ENCODE measurements at regions not wholly inside any gene's neighbourhood (a gene's known extent, or its start where the extent isn't known, plus 50 kb on each side); places are given as distances from the start of the nearest gene placed in this dataset.

DNA sequence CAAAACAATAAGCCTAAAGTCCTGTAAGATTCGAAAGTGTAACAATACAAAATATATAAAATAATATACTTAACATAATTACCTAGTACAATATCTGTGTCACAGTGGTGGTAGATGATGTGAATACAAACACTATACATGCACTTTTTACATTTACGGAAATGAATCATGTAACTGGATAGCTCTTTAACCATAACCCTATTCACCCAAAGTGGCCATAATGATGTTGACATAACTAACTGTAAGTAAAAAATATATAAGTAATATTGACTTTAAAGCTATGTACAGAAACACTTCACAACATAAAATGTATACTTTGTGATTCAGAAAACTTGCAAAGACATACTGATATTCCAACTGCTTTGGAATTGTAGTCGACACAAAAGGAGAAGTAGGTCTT is 616.9 kb upstream of the SLC8A1 start:
- no peak overlapping the region for H3K4me3 ChIP-seq (ENCODE audit: low read length)
- TF ChIP-seq CTCF (conservative IDR thresholded peaks at IDR 0.05; ENCODE audit: low read depth, low read length) = no peak

GRCh38 chr2:41078341-41078740 is 626.5 kb upstream of the SLC8A1 start:
- no peak overlapping the region for H3K4me3 ChIP-seq (ENCODE audit: low read length)
- DNase-seq (ENCODE audit: low read depth) = no peak
- no peak for TF ChIP-seq CTCF (conservative IDR thresholded peaks at IDR 0.05; ENCODE audit: low read depth, low read length)

More for the DNA sequence above, 616.9 kb upstream of the SLC8A1 start:
- no peak for DNase-seq (ENCODE audit: low read depth)

GRCh38 chr2:41079011-41079410 is 627.1 kb upstream of the SLC8A1 start:
- DNase-seq (ENCODE audit: low read depth) = no peak
- TF ChIP-seq CTCF (conservative IDR thresholded peaks at IDR 0.05; ENCODE audit: low read depth, low read length) = no peak
- no peak overlapping the region for H3K4me3 ChIP-seq (ENCODE audit: low read length)

DNA sequence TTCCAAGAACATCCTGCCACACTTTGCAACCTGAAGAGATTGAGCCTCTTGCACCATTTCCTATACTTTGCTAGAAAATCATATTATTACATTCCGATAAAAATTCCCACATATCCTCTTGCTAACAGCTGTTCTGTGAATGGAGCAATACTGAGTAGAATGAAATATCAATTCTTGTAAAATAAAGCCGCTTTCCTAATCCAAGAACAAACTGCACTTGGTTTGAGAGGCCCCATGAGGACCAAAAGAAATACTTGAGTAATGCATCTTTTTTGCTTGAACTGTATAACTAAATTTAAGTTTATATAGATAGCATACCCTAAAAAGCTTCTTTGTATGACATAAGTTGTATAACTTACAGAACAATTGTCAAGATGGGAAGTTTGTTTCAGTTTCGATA is 632.4 kb upstream of the SLC8A1 start:
- TF ChIP-seq CTCF (conservative IDR thresholded peaks at IDR 0.05; ENCODE audit: low read depth, low read length) = no peak
- no peak overlapping the region for H3K4me3 ChIP-seq (ENCODE audit: low read length)
- DNase-seq (ENCODE audit: low read depth) = no peak

- no peak for TF ChIP-seq CTCF (conservative IDR thresholded peaks at IDR 0.05; ENCODE audit: low read depth, low read length)
- no peak for DNase-seq (ENCODE audit: low read depth)
- H3K4me3 ChIP-seq (ENCODE audit: low read length) = no peak overlapping the region
Observed at GRCh38 chr2:41087946-41088345, 636.1 kb upstream of the SLC8A1 start.

GRCh38 chr2:41101281-41101680 is 649.4 kb upstream of the SLC8A1 start:
- no peak for TF ChIP-seq CTCF (conservative IDR thresholded peaks at IDR 0.05; ENCODE audit: low read depth, low read length)
- no peak overlapping the region for H3K4me3 ChIP-seq (ENCODE audit: low read length)
- no peak for DNase-seq (ENCODE audit: low read depth)

DNA sequence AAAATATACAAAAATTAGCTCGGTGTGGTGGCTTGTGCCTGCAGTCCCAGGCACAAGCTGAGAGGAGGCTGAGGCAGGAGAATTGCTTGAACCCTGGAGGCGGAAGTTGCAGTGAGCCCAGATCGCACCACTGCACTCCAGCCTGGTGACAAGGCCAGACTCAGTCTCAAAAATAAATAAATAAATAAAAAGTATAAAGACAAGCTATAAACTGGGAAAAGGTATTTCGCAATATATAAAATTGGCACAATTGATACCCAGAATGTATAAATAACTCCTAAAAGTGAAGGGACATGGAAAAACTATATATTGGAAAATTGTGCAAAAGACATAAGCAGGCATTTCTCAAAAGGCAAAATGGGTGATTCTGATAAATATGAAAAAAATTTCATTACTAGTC is 657.9 kb upstream of the SLC8A1 start:
- no peak for TF ChIP-seq CTCF (conservative IDR thresholded peaks at IDR 0.05; ENCODE audit: low read depth, low read length)
- DNase-seq (ENCODE audit: low read depth) = no peak
- H3K4me3 ChIP-seq (ENCODE audit: low read length) = no peak overlapping the region

All from retinal pigment epithelial cell (primary cell).